IMR-90 (cell line): ENCODE measurements at regions not wholly inside any gene's neighbourhood (a gene's known extent, or its start where the extent isn't known, plus 50 kb on each side); places are given as distances from the start of the nearest gene placed in this dataset.

Source experiments
- ATAC-seq: fragments of 200-7000 bp; cut with Tn5 transposase; 2 replicates; pipeline ENCODE4 v1.9.1; 2020; ENCODE audit warnings: low read depth, mild to moderate bottlenecking, moderate library complexity
- BruUV-seq: library from RNA; stranded (reverse); fragments of 400-500 nt; replicated peaks from 2 replicates; lab custom pipeline; 2021; lab: Mats Ljungman, UMichigan
- CTCF ChIA-PET: fragments of 300-600 bp; formaldehyde crosslinking; extraction: SDS; loops from one replicate; lab custom pipeline; 2021; ENCODE audit warnings: antibody characterized with exemption; lab: Yijun Ruan, JAX
- POLR2A ChIA-PET: fragments of 300-600 bp; sonication (Branson Sonifier 250); formaldehyde crosslinking; loops from one replicate; lab custom pipeline; 2022; ENCODE audit warnings: antibody characterized with exemption; ENCODE audit not compliant: unreplicated experiment; lab: Charles Lee
- DNase-seq: peaks from one replicate; pipeline ENCODE4 v3.0.0; 2013
- H2AFZ ChIP-seq: replicated peaks from 2 replicates; pipeline ENCODE3; 2013; ENCODE audit warnings: low read length, mild to moderate bottlenecking; ENCODE audit not compliant: poor library complexity
- H2AK5ac ChIP-seq: 2 replicates; pipeline ENCODE4 v1.6.1; 2013; ENCODE audit warnings: low read depth, low read length, inconsistent platforms
- H2AK9ac ChIP-seq: replicated peaks from 2 replicates; pipeline ENCODE3; 2013; ENCODE audit warnings: mild to moderate bottlenecking, low read depth, low read length, moderate library complexity; ENCODE audit not compliant: poor library complexity
- H2BK120ac ChIP-seq: 2 replicates; pipeline ENCODE4 v1.6.1; 2013; ENCODE audit warnings: low read depth, low read length, inconsistent platforms
- H2BK15ac ChIP-seq: 3 replicates; pipeline ENCODE4 v1.6.1; 2013; ENCODE audit warnings: low read depth, low read length, inconsistent platforms
- H2BK20ac ChIP-seq: 2 replicates; pipeline ENCODE4 v1.6.1; 2013; ENCODE audit warnings: low read depth, mild to moderate bottlenecking, inconsistent platforms, low read length, moderate library complexity
- H2BK5ac ChIP-seq: 2 replicates; pipeline ENCODE4 v1.6.1; 2013; ENCODE audit warnings: mild to moderate bottlenecking, low read depth, low read length, inconsistent platforms; ENCODE audit not compliant: poor library complexity, severe bottlenecking
- H3K14ac ChIP-seq: replicated peaks from 2 replicates; pipeline ENCODE4 v1.6.1; 2013; ENCODE audit warnings: low read depth, low read length, inconsistent platforms
- H3K18ac ChIP-seq: 2 replicates; pipeline ENCODE4 v1.6.1; 2013; ENCODE audit warnings: low read depth, low read length, control low read depth
- H3K23ac ChIP-seq: 2 replicates; pipeline ENCODE4 v1.6.1; 2013; ENCODE audit warnings: low read depth, low read length, inconsistent platforms
- H3K27ac ChIP-seq: 2 replicates; pipeline ENCODE4 v1.5.1; 2013; ENCODE audit warnings: mild to moderate bottlenecking, control low read depth, low read length; ENCODE audit not compliant: insufficient read depth
- H3K27me3 ChIP-seq: 2 replicates; pipeline ENCODE4 v1.6.1; 2013; ENCODE audit warnings: low read length; ENCODE audit not compliant: control insufficient read depth, insufficient read depth
- H3K36me3 ChIP-seq: 2 replicates; pipeline ENCODE4 v1.6.1; 2013; ENCODE audit warnings: low read length, mixed read lengths; ENCODE audit not compliant: control insufficient read depth, insufficient read depth
- H3K4ac ChIP-seq: 2 replicates; pipeline ENCODE4 v1.6.1; 2013; ENCODE audit warnings: low read depth, low read length, inconsistent platforms
- H3K4me1 ChIP-seq: 2 replicates; pipeline ENCODE4 v1.6.1; 2013; ENCODE audit warnings: low read length, mixed read lengths; ENCODE audit not compliant: control insufficient read depth, insufficient read depth
- H3K4me2 ChIP-seq: 2 replicates; pipeline ENCODE4 v1.6.1; 2013; ENCODE audit warnings: low read depth, mild to moderate bottlenecking, control low read depth, low read length, moderate library complexity
- H3K4me3 ChIP-seq: 2 replicates; pipeline ENCODE4 v1.5.1; 2013; ENCODE audit warnings: low read depth, mild to moderate bottlenecking, control low read depth, low read length, moderate library complexity; ENCODE audit not compliant: insufficient read depth
- H3K56ac ChIP-seq: 2 replicates; pipeline ENCODE4 v1.6.1; 2013; ENCODE audit warnings: low read length, inconsistent platforms; ENCODE audit not compliant: insufficient read depth; ENCODE audit errors: extremely low read depth
- H3K79me1 ChIP-seq, 2 experiments: 2 replicates each; pipeline ENCODE4 v1.6.1; 2013; ENCODE audit warnings: low read length in 2 of 2, inconsistent platforms in 1 of 2, low read depth in 1 of 2
- H3K9ac ChIP-seq: 2 replicates; pipeline ENCODE4 v1.6.1; 2013; ENCODE audit warnings: low read depth, low read length, control low read depth
- H3K9me1 ChIP-seq: 2 replicates; pipeline ENCODE4 v1.6.1; 2013; ENCODE audit warnings: low read length, inconsistent platforms; ENCODE audit not compliant: insufficient read depth
- H3K9me3 ChIP-seq: 2 replicates; pipeline ENCODE4 v1.6.1; 2013; ENCODE audit warnings: low read length; ENCODE audit not compliant: control insufficient read depth, insufficient read depth
- H4K20me1 ChIP-seq: 2 replicates; pipeline ENCODE4 v1.6.1; 2013; ENCODE audit warnings: low read length, inconsistent platforms; ENCODE audit not compliant: insufficient read depth
- H4K5ac ChIP-seq: 2 replicates; pipeline ENCODE4 v1.6.1; 2013; ENCODE audit warnings: mild to moderate bottlenecking, low read depth, low read length, control low read depth
- H4K8ac ChIP-seq, 2 experiments: 2 replicates each; pipeline ENCODE4 v1.6.1; 2013; ENCODE audit warnings: low read depth in 2 of 2, low read length in 2 of 2, control low read depth in 1 of 2, inconsistent platforms in 1 of 2
- H4K91ac ChIP-seq: 2 replicates; pipeline ENCODE4 v1.6.1; 2013; ENCODE audit warnings: low read depth, low read length, inconsistent platforms; ENCODE audit not compliant: insufficient read depth
- ELK1 ChIP-seq: fragments of 150-350 bp; IDR thresholded peaks from 2 replicates; pipeline ENCODE4 v1.6.1; 2016; ENCODE audit warnings: low read depth, mild to moderate bottlenecking, low read length, moderate library complexity, borderline replicate concordance
- FOS ChIP-seq: fragments of 150-350 bp; IDR thresholded peaks from 2 replicates; pipeline ENCODE4 v1.6.1; 2016; ENCODE audit warnings: low read depth, low read length
- MAZ ChIP-seq: IDR thresholded peaks from 2 replicates; pipeline ENCODE4 v1.6.1; 2012; ENCODE audit warnings: low read depth, mild to moderate bottlenecking, low read length, improper control_type of control experiment, moderate library complexity, borderline replicate concordance
- MXI1 ChIP-seq: IDR thresholded peaks from 2 replicates; pipeline ENCODE4 v1.6.1; 2012; ENCODE audit warnings: low read depth, mild to moderate bottlenecking, low read length, moderate library complexity, borderline replicate concordance
- NFE2L2 ChIP-seq: fragments of 150-350 bp; IDR thresholded peaks from 2 replicates; pipeline ENCODE4 v1.6.1; 2016; ENCODE audit warnings: low read depth, mild to moderate bottlenecking, low read length
- POLR2A ChIP-seq: IDR thresholded peaks from 2 replicates; pipeline ENCODE4 v1.6.1; 2012; ENCODE audit warnings: mild to moderate bottlenecking, low read depth, low read length
- RAD21 ChIP-seq: IDR thresholded peaks from 2 replicates; pipeline ENCODE4 v1.6.1; 2012; ENCODE audit warnings: low read length, improper control_type of control experiment
- RCOR1 ChIP-seq: IDR thresholded peaks from 2 replicates; pipeline ENCODE4 v1.6.1; 2012; ENCODE audit warnings: mild to moderate bottlenecking, low read length, improper control_type of control experiment; ENCODE audit not compliant: insufficient replicate concordance
- RFX5 ChIP-seq: IDR thresholded peaks from 2 replicates; pipeline ENCODE4 v1.8.0; 2012; ENCODE audit warnings: low read depth, mild to moderate bottlenecking, low read length, moderate library complexity
- WGBS, 2 experiments: methylation state at CpG; one replicate each; pipeline versions ENCODE4 v1.1.5 to v1.1.7; 2013; ENCODE audit warnings: missing lambda C conversion rate in 2 of 2; ENCODE audit not compliant: insufficient read length in 1 of 2; ENCODE audit errors: extremely low coverage in 2 of 2; 5-methylcytosine and 5-hydroxymethylcytosine counted together
- dilution Hi-C: fragments of 300-500 bp; cut with HindIII; formaldehyde crosslinking; loops from one replicate; pipeline ENCODE4 v1.14.3; 2018; ENCODE audit warnings: low sequenced_read_pairs; ENCODE audit not compliant: unreplicated experiment
- in situ Hi-C: fragments of 300-500 bp; cut with MboI; formaldehyde crosslinking; loops from 3 replicates; pipeline ENCODE4 v1.14.3; 2019; ENCODE audit warnings: low sequenced_read_pairs, inconsistent platforms, mixed read lengths
- intact Hi-C: fragments of 100-400 bp; cut with micrococcal nuclease; formaldehyde crosslinking; loops from 2 replicates; pipeline ENCODE4 v1.10.0; 2022

- DNase-seq (no peak), ATAC-seq (no peak)
- H2BK15ac ChIP-seq = no peak overlapping the region
- H2AK9ac ChIP-seq = no peak overlapping the region
- H2AK5ac ChIP-seq = no peak overlapping the region
- ChIA-PET POLR2A (no interaction called here), CTCF (interaction anchor here (0.5 kb wide), 1 partner anchor 10 kb away, joined by 3 read pairs; no protein-coding TSS in a partner anchor)
- H3K56ac ChIP-seq = no peak overlapping the region
- H4K20me1 ChIP-seq = no peaks in the 10 kb centered on the region
- TF ChIP-seq ELK1 (no peak), RAD21 (no peak), MAZ (no peak), RCOR1 (no peak), FOS (no peak), RFX5 (no peak), NFE2L2 (no peak), MXI1 (no peak), POLR2A (no peak)
- WGBS, 2 experiments = no CpG with 5 or more reads among the region's 1 CpG
- no peaks in the 10 kb centered on the region for H3K79me1 ChIP-seq
- H3K9me3 ChIP-seq = peaks cover 5% of the 10 kb centered on the region
- no peaks in the 10 kb centered on the region for H3K9me1 ChIP-seq
- no peak overlapping the region for H3K4me3 ChIP-seq
- H3K4me2 ChIP-seq = no peak overlapping the region
- no peaks in the 10 kb centered on the region for H3K36me3 ChIP-seq
- no peak overlapping the region for H3K9ac ChIP-seq
- in situ Hi-C loops (no loop called here), intact Hi-C loops (no loop called here), dilution Hi-C loops (no loop called here)
- no peaks in the 10 kb centered on the region for H3K27me3 ChIP-seq
- H3K18ac ChIP-seq = no peak overlapping the region
- no peak overlapping the region for H2BK20ac ChIP-seq
- no peak overlapping the region for H3K27ac ChIP-seq
- H3K4me1 ChIP-seq = no peaks in the 10 kb centered on the region
- no peak overlapping the region for H2BK120ac ChIP-seq
- no peak overlapping the region for H4K5ac ChIP-seq
- H4K91ac ChIP-seq = no peak overlapping the region
- H3K4ac ChIP-seq = no peak overlapping the region
- H4K8ac ChIP-seq = no peak overlapping the region
- BruUV-seq = no TSS peak
- no peak overlapping the region for H2AFZ ChIP-seq
- H2BK5ac ChIP-seq = no peak overlapping the region
- no peak overlapping the region for H3K14ac ChIP-seq
- no peak overlapping the region for H3K23ac ChIP-seq
Observed at GRCh38 chr2:228447266-228447915, 265.9 kb upstream of the SPHKAP start.
